ENCODE measurements at regions not wholly inside any gene's neighbourhood (a gene's known extent, or its start where the extent isn't known, plus 50 kb on each side); places are given as distances from the start of the nearest gene placed in this dataset.

DNA sequence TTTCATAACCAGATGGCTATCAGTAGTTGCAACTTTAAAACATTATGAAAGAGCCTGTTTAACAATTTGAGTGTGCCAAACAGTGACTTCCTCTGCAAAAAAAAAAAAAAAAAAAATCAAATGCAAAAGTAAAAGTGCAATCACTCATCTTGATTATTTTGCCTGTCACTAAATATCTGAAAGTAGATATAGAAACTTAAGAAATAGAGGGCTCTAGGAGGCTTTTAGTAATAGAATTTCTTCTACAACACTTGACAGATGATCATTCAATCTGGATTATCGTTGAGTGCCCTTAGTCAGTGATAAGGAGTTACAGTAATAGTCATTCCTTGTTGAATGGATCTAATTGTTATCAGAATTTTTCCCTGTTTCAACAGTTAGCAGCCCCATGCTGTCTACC, 101.8 kb downstream of the CETN3 start:
- H3K27me3 ChIP-seq (ENCODE audit: control insufficient read depth, insufficient read depth, low read length) = no peaks in the 10 kb centered on the region
- ChIA-PET CTCF (no interaction called here), POLR2A (no interaction called here)
- no peaks in the 10 kb centered on the region for H3K36me3 ChIP-seq (ENCODE audit: control insufficient read depth, insufficient read depth, low read length)
- no peak overlapping the region for H3K4me3 ChIP-seq (ENCODE audit: low read depth, low read length)
- TF ChIP-seq CTCF (IDR thresholded peaks at IDR 0.05; ENCODE audit: insufficient read depth, low read depth, low read length) = no peak
- DNase-seq (ENCODE audit: low read depth) = no peak

DNA sequence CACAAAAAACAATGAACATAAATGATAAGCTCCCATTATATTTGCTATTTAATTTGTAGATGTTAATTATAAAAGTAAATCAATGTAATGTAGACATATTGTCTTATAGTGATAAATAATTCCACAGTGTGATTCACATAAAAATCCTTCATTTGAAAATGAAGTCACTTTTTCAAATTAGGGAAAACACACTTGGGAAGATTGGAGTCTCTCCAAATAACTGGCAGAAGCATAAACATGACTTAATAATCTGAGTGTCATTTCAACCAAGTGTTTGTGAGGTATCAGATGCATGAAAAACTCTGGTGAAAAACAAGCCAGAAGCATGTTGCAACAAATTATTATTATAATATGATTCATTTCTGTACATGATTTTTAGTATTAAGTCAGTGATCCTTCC, 102.2 kb downstream of the CETN3 start:
- H3K36me3 ChIP-seq (ENCODE audit: control insufficient read depth, insufficient read depth, low read length) = no peaks in the 10 kb centered on the region
- ChIA-PET POLR2A (no interaction called here), CTCF (no interaction called here)
- H3K27me3 ChIP-seq (ENCODE audit: control insufficient read depth, insufficient read depth, low read length) = no peaks in the 10 kb centered on the region
- DNase-seq (ENCODE audit: low read depth) = no peak
- no peak for TF ChIP-seq CTCF (IDR thresholded peaks at IDR 0.05; ENCODE audit: insufficient read depth, low read depth, low read length)
- H3K4me3 ChIP-seq (ENCODE audit: low read depth, low read length) = no peak overlapping the region

DNA sequence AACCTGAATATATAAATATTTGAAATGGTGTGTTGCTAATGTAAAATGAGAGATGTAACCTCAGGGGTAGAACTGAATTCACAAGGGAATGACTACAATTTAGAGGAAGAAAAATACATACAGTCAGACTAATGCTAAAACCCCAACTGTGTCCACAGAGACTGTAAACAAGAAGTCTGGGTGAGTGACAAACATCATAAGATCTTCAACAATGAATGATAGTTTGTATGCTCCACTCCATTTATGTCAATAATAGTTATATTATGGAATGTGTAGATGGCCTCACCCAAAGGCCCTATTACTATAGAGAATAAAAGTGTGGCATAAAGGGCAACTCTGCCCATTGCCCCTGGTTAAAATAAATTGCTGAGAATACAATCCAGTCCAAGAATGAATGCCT, 102.9 kb downstream of the CETN3 start:
- no peaks in the 10 kb centered on the region for H3K27me3 ChIP-seq (ENCODE audit: control insufficient read depth, insufficient read depth, low read length)
- no peaks in the 10 kb centered on the region for H3K36me3 ChIP-seq (ENCODE audit: control insufficient read depth, insufficient read depth, low read length)
- POLR2A ChIA-PET = no interaction called here
- no peak for TF ChIP-seq CTCF (IDR thresholded peaks at IDR 0.05; ENCODE audit: insufficient read depth, low read depth, low read length)
- CTCF ChIA-PET = no interaction called here
- H3K4me3 ChIP-seq (ENCODE audit: low read depth, low read length) = no peak overlapping the region
- no peak for DNase-seq (ENCODE audit: low read depth)

GRCh38 chr5:90305041-90305720, 104.4 kb downstream of the CETN3 start:
- ChIA-PET CTCF (interaction anchor here (0.6 kb wide), 1 partner anchor 107 kb away, joined by 3 read pairs; no protein-coding TSS in a partner anchor), POLR2A (no interaction called here)

DNA sequence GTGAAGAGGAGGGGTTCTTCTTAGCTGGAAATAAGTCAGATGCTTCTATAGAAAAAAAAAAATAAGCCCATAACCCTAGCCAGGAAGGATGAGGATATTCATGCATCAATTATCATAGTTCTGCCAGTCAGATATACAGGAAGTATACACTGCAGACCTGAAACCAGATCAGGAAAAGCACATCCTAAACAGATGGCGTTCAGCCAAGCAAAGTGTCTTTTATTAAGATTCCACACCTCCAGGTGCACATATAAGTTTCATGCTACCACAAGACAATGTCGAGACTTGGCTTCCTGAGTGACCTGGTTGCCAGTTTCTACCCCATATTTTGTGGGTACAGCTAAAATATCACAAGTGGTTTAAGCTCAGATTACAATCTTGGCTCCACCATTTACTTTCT, 108.3 kb downstream of the CETN3 start:
- ChIA-PET CTCF (no interaction called here), POLR2A (no interaction called here)
- no peak overlapping the region for H3K4me3 ChIP-seq (ENCODE audit: low read depth, low read length)
- TF ChIP-seq CTCF (IDR thresholded peaks at IDR 0.05; ENCODE audit: insufficient read depth, low read depth, low read length) = no peak
- no peak for DNase-seq (ENCODE audit: low read depth)
- no peaks in the 10 kb centered on the region for H3K27me3 ChIP-seq (ENCODE audit: control insufficient read depth, insufficient read depth, low read length)
- H3K36me3 ChIP-seq (ENCODE audit: control insufficient read depth, insufficient read depth, low read length) = no peaks in the 10 kb centered on the region

More at GRCh38 chr5:90305041-90305720, 104.4 kb downstream of the CETN3 start:
- H3K36me3 ChIP-seq (ENCODE audit: control insufficient read depth, insufficient read depth, low read length) = no peaks in the 10 kb centered on the region
- H3K27me3 ChIP-seq (ENCODE audit: control insufficient read depth, insufficient read depth, low read length) = no peaks in the 10 kb centered on the region
- no peak for DNase-seq (ENCODE audit: low read depth)
- H3K4me3 ChIP-seq (ENCODE audit: low read depth, low read length) = no peak overlapping the region
- no peak for TF ChIP-seq CTCF (IDR thresholded peaks at IDR 0.05; ENCODE audit: insufficient read depth, low read depth, low read length)

Data from BJ (cell line).